ENCODE measurements at regions not wholly inside any gene's neighbourhood (a gene's known extent, or its start where the extent isn't known, plus 50 kb on each side); places are given as distances from the start of the nearest gene placed in this dataset.

DNA sequence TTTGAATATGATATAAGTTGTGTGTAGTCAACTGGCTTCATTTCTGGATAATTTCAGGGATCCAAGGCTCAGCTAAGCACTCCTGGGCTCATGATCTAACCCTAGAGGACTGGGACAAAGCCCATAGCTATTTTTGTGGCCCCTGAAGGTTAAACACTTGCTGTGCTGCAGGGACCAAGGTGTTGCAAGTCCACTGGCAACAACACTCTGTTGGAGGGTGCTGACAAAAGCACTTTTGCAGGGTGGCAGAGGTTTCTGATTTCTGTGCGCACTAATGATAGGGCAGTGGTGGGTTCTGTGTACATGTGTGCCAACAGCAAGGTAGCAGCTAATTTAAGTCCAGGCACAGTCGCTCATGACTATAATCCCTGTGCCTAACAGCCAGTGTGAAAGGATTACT is 445.3 kb upstream of the SYNCRIP start:
- no peak for TF ChIP-seq NFRKB (IDR thresholded peaks at IDR 0.05)
- TF ChIP-seq FOXK2 (IDR thresholded peaks at IDR 0.05): no peak
- TF ChIP-seq L3MBTL2 (conservative IDR thresholded peaks at IDR 0.05): no peak
- no peak for TF ChIP-seq SUZ12 (IDR thresholded peaks at IDR 0.05)
- TF ChIP-seq ELF4 (IDR thresholded peaks at IDR 0.05): no peak
- TF ChIP-seq CTBP1 (IDR thresholded peaks at IDR 0.05; ENCODE audit: borderline replicate concordance): no peak
- no peak for TF ChIP-seq BHLHE40 (IDR thresholded peaks at IDR 0.05; ENCODE audit: borderline replicate concordance)
- no peak for TF ChIP-seq TARDBP (IDR thresholded peaks at IDR 0.05)

Data from HEK293T (cell line).